Neuron (in vitro differentiated cells): ENCODE measurements at regions not wholly inside any gene's neighbourhood (a gene's known extent, or its start where the extent isn't known, plus 50 kb on each side); places are given as distances from the start of the nearest gene placed in this dataset.
"Not testable (repeated sequence)": the region's sequence is repeated elsewhere in the genome, so short reads cannot be mapped to it uniquely, and the experiment has no call there.

Experiments
- H2AFZ ChIP-seq: one replicate; pipeline ENCODE4 v1.6.1; 2013; ENCODE audit warnings: low read depth, mild to moderate bottlenecking, inconsistent platforms, low read length, moderate library complexity
- H3K27me3 ChIP-seq: one replicate; pipeline ENCODE4 v1.6.1; 2013; ENCODE audit warnings: low read length; ENCODE audit not compliant: insufficient read depth
- H3K36me3 ChIP-seq: one replicate; pipeline ENCODE4 v1.6.1; 2013; ENCODE audit warnings: low read length; ENCODE audit not compliant: insufficient read depth
- H3K4me1 ChIP-seq: one replicate; pipeline ENCODE4 v1.6.1; 2013; ENCODE audit warnings: low read length; ENCODE audit not compliant: insufficient read depth
- H3K4me3 ChIP-seq: 2 replicates; pipeline ENCODE4 v1.5.1; 2013; ENCODE audit warnings: mild to moderate bottlenecking, low read length, moderate library complexity
- H3K9me3 ChIP-seq: one replicate; pipeline ENCODE4 v1.6.1; 2013; ENCODE audit warnings: low read length

DNA sequence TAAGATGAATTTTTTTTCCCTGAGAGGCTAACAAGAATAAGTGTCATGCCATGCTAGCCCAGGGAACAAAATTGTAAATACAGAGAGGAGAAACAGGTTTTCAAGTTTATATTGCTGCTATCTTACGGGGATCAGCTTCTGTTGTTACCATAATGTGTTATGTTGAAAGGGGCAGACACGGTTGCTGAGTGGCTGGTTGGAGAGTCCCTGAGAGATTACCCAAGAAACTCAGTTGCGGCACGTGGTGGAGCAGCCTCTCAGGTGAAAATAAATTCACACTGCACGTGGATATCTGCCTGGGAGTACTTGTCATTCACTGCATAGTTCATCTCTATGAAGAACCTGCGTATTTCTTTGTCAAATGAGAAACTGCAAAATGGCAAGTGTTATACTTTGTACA is 293.6 kb downstream of the TDRD3 start:
- H3K9me3 ChIP-seq: no peaks in the 10 kb centered on the region
- H3K4me3 ChIP-seq: no peak overlapping the region

DNA sequence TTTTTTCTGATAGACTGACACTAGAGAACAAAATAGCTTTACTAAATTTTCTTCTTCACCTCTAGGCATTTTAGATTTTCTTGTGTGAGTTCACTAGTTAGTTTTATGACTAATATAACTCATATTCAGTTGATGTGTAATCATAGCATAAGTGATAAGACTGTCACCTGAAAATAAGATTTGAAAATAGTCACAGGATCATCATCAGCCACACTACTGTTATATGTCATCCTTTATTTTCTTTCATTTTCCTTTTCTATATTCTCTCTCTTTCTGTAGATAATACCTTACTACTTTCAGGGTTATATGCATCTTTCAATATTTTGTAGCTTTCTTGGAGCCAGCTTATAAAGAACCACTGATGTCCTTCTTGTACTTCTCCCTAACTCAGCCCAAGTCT is 292.6 kb downstream of the TDRD3 start:
- H3K36me3 ChIP-seq: no peaks in the 10 kb centered on the region
- H3K27me3 ChIP-seq: no peaks in the 10 kb centered on the region
- no peak overlapping the region for H2AFZ ChIP-seq
- no peaks in the 10 kb centered on the region for H3K9me3 ChIP-seq
- no peaks in the 10 kb centered on the region for H3K4me1 ChIP-seq
- no peak overlapping the region for H3K4me3 ChIP-seq

More for the DNA sequence above, 293.6 kb downstream of the TDRD3 start:
- Histone ChIP-seq H3K27me3 (no peaks in the 10 kb centered on the region), H3K4me1 (no peaks in the 10 kb centered on the region), H2AFZ (no peak overlapping the region), H3K36me3 (no peaks in the 10 kb centered on the region)

DNA sequence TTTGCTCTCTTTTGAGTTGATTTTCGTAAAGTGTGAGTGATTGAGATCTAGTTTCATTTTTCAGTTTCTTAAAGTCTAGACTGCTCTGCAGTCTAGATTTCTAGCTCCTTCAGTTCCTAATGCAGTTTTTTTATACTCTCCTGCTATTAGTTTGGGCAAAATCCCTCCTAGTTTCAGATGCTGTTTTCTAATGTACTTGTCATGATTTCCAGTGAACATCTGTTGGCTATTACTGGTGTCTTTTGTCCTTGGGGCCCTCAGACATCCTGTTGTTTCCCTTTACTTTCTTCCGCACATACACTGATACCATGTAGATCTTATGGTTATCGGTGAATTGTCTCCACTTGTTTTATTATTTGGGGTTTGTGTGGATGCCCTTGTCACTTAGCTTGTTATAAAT is 292.1 kb downstream of the TDRD3 start:
- Histone ChIP-seq H3K36me3 (no peaks in the 10 kb centered on the region), H3K27me3 (no peaks in the 10 kb centered on the region), H3K4me1 (no peaks in the 10 kb centered on the region), H3K9me3 (no peaks in the 10 kb centered on the region), H3K4me3 (no peak overlapping the region), H2AFZ (no peak overlapping the region)

DNA sequence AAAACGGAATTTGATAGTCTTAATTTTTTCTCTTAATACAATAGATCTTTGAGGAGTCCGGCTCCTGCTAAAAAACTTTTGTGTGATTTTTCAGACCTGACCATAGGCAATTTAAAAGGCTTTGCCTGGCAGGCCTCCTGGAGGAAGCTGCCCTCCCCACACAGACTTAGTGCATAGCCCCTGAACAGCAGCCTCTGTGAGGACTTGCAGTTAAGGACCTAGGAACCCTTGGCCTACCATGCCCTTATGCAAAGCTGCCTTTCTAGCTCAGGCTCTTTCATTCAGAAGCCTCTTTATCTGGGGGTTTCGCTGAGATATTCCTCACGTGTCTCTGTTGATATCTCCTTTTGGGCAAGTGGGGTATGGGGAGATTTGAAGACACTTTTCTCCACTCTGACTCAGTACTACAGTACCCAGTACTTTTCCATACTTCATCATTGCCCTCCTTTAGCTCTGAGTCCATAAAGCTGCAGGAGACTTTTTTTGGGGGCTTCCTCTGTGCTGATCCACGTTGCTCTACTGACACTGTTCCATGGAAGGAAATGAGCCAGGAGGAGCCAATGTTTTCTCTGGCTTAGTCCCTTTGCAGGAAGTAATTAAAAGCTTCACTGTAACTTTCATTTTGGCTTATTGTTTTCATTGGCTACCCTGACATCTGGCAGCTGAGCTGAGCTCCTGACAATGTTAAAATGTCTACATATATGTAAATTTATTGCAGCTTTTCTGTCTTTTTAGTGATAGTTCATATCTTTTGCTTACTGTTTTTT is 283.1 kb downstream of the TDRD3 start:
- Histone ChIP-seq H3K36me3 (no peaks in the 10 kb centered on the region), H2AFZ (no peak overlapping the region), H3K4me1 (no peaks in the 10 kb centered on the region), H3K27me3 (no peaks in the 10 kb centered on the region), H3K9me3 (no peaks in the 10 kb centered on the region), H3K4me3 (no peak overlapping the region)

DNA sequence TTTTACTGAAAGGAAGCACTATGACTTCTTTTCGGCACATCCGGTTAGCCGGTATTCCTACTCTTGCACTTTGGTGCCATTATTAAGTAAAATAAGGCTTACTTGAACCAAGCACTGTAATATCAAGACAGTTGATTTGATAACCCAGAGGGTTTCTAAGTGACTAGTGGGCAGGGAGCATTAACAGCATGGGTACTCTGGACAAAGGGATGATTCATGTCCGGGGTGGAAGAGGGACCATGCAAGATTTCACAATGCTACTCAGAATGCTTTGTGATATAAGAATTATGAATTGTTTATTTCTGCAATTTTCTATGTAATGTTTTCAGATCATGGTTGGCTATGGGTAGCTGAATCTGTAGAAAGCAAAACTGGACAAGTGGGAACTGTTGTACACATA is 282.1 kb downstream of the TDRD3 start:
- Histone ChIP-seq H3K9me3 (no peaks in the 10 kb centered on the region), H3K27me3 (no peaks in the 10 kb centered on the region), H3K36me3 (no peaks in the 10 kb centered on the region)

DNA sequence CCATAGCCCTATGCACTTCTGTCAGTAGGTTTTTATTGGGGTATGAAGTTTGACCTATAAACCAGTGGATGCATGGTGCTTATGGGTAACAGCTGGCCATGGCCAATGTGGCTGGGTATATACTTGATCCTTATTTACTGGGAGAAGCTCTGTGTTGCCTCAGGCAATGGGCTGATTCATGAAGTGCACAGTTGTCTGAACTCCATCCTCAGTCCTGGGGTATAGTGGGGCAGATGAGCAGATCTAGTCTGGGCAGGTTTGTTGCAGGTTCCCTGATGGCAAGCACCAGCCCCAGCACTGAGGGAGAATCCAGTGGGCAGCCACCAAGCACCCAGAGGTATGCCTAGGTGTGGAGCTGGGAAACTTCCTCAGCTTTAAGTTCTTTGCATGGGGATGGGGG is 274.4 kb downstream of the TDRD3 start:
- no peak overlapping the region for H3K4me3 ChIP-seq
- no peak overlapping the region for H2AFZ ChIP-seq

More for the DNA sequence above, 282.1 kb downstream of the TDRD3 start:
- Histone ChIP-seq H3K4me3 (no peak overlapping the region), H3K4me1 (no peaks in the 10 kb centered on the region), H2AFZ (no peak overlapping the region)

DNA sequence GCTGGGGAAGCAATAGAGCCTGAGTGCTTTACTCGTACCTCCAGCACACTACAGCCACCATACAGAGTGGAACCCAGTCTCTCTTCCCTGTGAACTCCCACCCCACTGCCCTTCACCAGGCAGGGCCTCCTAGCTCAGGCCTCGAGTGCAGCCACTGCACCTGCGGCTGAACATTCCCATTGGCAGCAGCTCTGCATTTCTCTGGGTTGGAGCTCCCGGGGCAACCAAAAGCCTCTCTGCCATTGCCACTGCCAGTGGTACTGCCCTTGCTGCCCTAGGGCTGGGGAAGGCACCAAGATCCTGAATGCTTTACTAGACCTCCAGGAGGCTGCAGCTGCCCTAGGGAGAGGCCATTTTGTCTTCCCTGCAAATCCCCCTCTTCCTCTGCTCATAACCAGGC is 266.8 kb downstream of the TDRD3 start:
- Histone ChIP-seq H3K27me3 (no peaks in the 10 kb centered on the region), H3K9me3 (no peaks in the 10 kb centered on the region), H3K4me3 (no peak overlapping the region), H3K4me1 (no peaks in the 10 kb centered on the region), H2AFZ (no peak overlapping the region), H3K36me3 (no peaks in the 10 kb centered on the region)

More for the DNA sequence above, 274.4 kb downstream of the TDRD3 start:
- Histone ChIP-seq H3K36me3 (no peaks in the 10 kb centered on the region), H3K4me1 (no peaks in the 10 kb centered on the region), H3K9me3 (peaks cover 6% of the 10 kb centered on the region), H3K27me3 (no peaks in the 10 kb centered on the region)

DNA sequence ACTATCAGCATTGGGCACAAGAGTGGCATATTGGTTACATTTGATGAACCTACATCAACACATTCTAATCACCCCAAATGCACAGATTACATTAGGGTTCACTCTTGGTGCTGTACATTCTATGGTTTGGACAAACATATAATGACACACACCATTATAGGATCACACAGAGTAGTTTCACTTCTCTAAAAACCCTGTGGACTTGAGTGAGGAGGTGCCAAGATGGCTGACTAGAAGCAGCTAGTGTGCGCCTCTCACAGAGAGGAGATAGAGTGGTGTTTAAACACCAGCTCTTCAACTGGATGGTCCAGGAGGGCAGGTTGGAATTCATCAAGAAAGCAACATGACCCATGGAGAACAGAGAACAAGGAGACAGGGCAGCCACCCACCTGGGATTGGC is 265.6 kb downstream of the TDRD3 start:
- no peaks in the 10 kb centered on the region for H3K36me3 ChIP-seq
- no peaks in the 10 kb centered on the region for H3K9me3 ChIP-seq
- no peaks in the 10 kb centered on the region for H3K27me3 ChIP-seq
- no peak overlapping the region for H3K4me3 ChIP-seq
- H2AFZ ChIP-seq: no peak overlapping the region
- no peaks in the 10 kb centered on the region for H3K4me1 ChIP-seq

DNA sequence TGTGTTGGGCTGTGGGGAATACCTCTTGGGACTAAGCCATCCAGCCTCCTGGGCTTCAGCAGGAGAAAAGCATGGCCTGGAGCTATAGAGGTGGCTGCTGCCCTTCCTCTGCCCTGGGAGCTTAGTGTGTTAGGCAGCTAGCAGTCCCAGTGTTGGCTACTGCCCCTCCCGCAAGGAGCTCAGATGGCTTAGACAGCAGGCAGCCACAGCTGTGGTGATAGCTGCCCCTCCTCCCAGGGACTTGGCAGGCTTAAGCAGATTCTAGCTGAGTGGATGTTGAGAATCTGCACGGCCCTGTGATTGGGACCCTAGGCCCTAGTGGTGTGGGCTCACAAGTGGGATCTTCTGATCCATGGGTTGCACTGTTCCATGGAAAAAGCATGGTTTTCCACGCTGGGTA is 264.5 kb downstream of the TDRD3 start:
- Histone ChIP-seq H3K36me3 (no peaks in the 10 kb centered on the region), H3K9me3 (no peaks in the 10 kb centered on the region), H3K4me1 (no peaks in the 10 kb centered on the region), H3K27me3 (no peaks in the 10 kb centered on the region), H2AFZ (no peak overlapping the region), H3K4me3 (no peak overlapping the region)

DNA sequence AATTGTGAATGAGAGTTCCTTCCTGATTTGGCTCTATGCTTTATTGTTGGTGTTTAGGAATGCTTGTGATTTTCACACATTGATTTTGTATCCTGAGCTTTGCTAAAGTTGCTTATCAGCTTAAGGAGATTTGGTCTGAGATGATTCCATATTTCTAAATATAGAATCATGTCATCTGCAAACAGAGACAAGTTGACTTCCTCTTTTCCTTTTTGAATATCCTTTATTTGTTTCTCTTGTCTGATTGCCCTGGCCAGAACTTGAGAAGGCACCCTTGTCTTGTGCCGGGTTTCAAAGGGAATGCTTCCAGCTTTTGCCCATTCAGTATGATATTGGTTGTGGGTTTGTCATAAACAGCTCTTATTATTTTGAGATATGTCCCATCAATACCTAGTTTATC is 260.6 kb downstream of the TDRD3 start:
- H3K9me3 ChIP-seq: not testable (repeated sequence)

DNA sequence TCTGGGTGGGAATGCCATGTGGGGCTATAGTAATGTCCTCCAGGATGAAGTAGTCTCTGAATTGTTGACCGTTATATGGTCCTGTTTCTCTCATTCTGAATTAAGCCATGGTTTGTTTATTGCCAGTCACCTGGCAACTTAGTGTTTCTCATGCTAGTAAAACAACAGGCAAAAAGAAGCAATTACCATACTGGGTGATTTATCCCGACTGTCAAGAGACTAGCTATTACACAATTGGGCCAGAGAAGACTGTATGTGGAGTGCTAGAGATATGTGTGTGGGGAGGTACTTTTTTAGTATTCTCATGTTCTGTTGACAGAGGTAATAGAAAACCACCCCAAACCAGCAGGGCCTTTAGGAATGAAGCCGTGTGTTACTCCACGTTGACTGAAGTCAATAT is 258.2 kb downstream of the TDRD3 start:
- no peaks in the 10 kb centered on the region for H3K9me3 ChIP-seq
- no peaks in the 10 kb centered on the region for H3K4me1 ChIP-seq
- H3K4me3 ChIP-seq: no peak overlapping the region
- no peaks in the 10 kb centered on the region for H3K36me3 ChIP-seq
- no peak overlapping the region for H2AFZ ChIP-seq
- no peaks in the 10 kb centered on the region for H3K27me3 ChIP-seq

More for the DNA sequence above, 260.6 kb downstream of the TDRD3 start:
- not testable (repeated sequence) for H2AFZ ChIP-seq, H3K4me1 ChIP-seq, H3K27me3 ChIP-seq, H3K4me3 ChIP-seq, H3K36me3 ChIP-seq

DNA sequence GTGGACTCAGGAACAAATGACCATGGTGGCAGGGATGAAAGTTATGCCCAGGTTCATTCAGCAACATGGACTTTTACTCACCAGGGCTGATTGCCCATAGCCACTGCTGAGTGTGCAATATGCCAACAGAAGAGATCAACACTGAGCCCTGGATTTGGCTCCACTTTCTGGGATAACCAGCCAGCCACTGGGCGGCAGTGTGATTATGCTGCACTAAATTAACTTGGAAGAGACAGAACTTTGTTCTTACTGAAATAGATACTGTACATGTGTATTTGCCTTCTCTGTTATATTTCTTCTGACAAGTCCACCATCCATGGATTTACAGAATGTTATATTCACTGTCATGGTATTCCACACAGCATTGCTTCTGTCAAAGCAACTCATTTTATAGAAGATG is 257.4 kb downstream of the TDRD3 start:
- no peak overlapping the region for H2AFZ ChIP-seq
- H3K27me3 ChIP-seq: no peaks in the 10 kb centered on the region
- H3K4me1 ChIP-seq: no peaks in the 10 kb centered on the region
- H3K36me3 ChIP-seq: no peaks in the 10 kb centered on the region
- H3K9me3 ChIP-seq: no peaks in the 10 kb centered on the region
- no peak overlapping the region for H3K4me3 ChIP-seq

DNA sequence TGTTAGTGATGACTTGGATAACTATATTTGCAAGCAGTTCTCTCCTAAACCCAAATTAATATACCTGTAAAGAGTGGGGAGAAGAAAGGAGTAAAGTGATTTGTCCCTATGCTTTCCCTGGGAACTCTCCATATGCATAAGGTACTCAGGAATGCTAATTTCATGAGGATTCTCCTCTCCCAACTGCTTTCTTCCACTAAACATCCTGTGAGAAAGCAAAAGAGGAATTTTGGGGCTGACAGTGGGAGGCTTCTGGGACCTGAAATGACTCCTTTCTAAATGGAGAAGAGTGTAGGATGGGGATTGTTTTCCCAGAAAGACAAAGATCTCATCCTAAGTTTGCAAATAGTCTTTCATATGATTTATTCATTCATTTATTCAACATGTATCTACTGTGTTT is 250.5 kb downstream of the TDRD3 start:
- peaks cover 2% of the 10 kb centered on the region for H3K9me3 ChIP-seq
- no peaks in the 10 kb centered on the region for H3K27me3 ChIP-seq
- H2AFZ ChIP-seq: no peak overlapping the region
- no peaks in the 10 kb centered on the region for H3K36me3 ChIP-seq
- no peaks in the 10 kb centered on the region for H3K4me1 ChIP-seq
- no peak overlapping the region for H3K4me3 ChIP-seq

DNA sequence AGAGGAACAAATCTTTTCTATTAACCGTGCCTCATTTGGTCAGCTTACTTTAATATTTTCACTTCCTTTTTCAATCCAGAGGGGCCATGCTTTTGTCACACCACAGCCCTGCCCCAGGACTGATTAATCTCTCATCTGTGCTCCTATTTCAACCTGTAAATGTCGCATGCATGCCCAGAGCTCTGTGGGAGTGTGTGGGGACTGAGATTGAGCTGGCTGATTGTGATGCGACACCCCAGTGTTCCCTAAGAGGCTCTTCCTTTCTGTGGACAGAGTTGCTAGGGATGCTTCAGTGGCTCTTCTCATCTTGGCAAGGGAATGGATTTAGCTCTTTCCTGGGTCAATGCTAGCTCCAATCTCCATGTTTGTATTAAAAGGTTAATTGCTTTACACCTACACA is 249.6 kb downstream of the TDRD3 start:
- no peak overlapping the region for H2AFZ ChIP-seq
- H3K4me3 ChIP-seq: no peak overlapping the region
- peaks cover 2% of the 10 kb centered on the region for H3K9me3 ChIP-seq
- H3K36me3 ChIP-seq: no peaks in the 10 kb centered on the region
- H3K27me3 ChIP-seq: no peaks in the 10 kb centered on the region
- H3K4me1 ChIP-seq: no peaks in the 10 kb centered on the region
